ENCODE measurements at regions not wholly inside any gene's neighbourhood (a gene's known extent, or its start where the extent isn't known, plus 50 kb on each side); places are given as distances from the start of the nearest gene placed in this dataset.

DNA sequence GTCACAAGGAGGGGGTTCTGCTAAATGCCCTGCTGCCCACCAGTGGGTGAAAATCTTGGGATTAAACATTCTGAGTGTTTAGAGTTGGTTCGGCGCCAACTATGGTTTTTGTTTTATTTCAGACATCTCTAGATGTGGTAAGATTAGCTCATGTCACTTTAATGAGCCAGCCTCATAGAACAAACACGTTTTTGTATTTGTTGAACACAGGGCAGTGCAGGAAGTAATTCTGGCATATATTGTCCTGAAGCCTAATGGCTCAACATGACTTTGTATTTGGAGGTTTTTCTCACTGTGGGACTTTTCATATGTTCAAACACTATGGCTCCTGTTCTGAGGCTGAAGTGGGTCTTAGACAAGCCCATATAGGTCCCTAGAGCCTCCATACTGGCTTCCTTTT, 107.8 kb downstream of the NGF start:
- TF ChIP-seq, protein P1, sequence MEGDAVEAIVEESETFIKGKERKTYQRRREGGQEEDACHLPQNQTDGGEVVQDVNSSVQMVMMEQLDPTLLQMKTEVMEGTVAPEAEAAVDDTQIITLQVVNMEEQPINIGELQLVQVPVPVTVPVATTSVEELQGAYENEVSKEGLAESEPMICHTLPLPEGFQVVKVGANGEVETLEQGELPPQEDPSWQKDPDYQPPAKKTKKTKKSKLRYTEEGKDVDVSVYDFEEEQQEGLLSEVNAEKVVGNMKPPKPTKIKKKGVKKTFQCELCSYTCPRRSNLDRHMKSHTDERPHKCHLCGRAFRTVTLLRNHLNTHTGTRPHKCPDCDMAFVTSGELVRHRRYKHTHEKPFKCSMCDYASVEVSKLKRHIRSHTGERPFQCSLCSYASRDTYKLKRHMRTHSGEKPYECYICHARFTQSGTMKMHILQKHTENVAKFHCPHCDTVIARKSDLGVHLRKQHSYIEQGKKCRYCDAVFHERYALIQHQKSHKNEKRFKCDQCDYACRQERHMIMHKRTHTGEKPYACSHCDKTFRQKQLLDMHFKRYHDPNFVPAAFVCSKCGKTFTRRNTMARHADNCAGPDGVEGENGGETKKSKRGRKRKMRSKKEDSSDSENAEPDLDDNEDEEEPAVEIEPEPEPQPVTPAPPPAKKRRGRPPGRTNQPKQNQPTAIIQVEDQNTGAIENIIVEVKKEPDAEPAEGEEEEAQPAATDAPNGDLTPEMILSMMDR (IDR thresholded peaks at IDR 0.05), result no peak
- TF ChIP-seq POLR2A (IDR thresholded peaks at IDR 0.05), result no peak

All from adrenal gland (tissue), 5 donors.